PC-3 (cell line): ENCODE measurements at regions not wholly inside any gene's neighbourhood (a gene's known extent, or its start where the extent isn't known, plus 50 kb on each side); places are given as distances from the start of the nearest gene placed in this dataset.

Experiments used
- ATAC-seq: fragments of 200-7000 bp; cut with Tn5 transposase; 2 replicates; pipeline ENCODE4 v1.9.1; 2020; ENCODE audit warnings: mild to moderate bottlenecking, moderate library complexity
- BruUV-seq: library from RNA; stranded (reverse); fragments of 400-500 nt; replicated peaks from 2 replicates; lab custom pipeline; 2021; lab: Mats Ljungman, UMichigan
- CTCF ChIA-PET: fragments of 300-600 bp; sonication (Branson Sonifier 250); formaldehyde crosslinking; loops from one replicate; lab custom pipeline; 2022; ENCODE audit warnings: antibody characterized with exemption; lab: Charles Lee
- POLR2A ChIA-PET: fragments of 300-600 bp; sonication (Branson Sonifier 250); formaldehyde crosslinking; loops from one replicate; lab custom pipeline; 2022; ENCODE audit warnings: antibody characterized with exemption; ENCODE audit not compliant: unreplicated experiment; lab: Charles Lee
- DNase-seq: peaks from one replicate; pipeline ENCODE4 v3.0.0-alpha.2; 2015
- H2AFZ ChIP-seq: fragments of 300-600 bp; sonication (generic); 2 replicates; pipeline ENCODE4 v1.6.0; 2016; ENCODE audit warnings: antibody characterized with exemption, low read length
- H3F3A ChIP-seq: fragments of 300-600 bp; sonication (generic); one replicate; pipeline ENCODE4 v1.6.0; 2017; ENCODE audit warnings: antibody characterized with exemption, low read length, control low read depth, mild to moderate bottlenecking; ENCODE audit not compliant: unreplicated experiment
- H3K27ac ChIP-seq: fragments of 300-600 bp; sonication (generic); 2 replicates; pipeline ENCODE4 v1.5.1; 2016; ENCODE audit warnings: mild to moderate bottlenecking, low read length
- H3K27me3 ChIP-seq: fragments of 300-600 bp; sonication (generic); 2 replicates; pipeline ENCODE4 v1.6.1; 2016; ENCODE audit warnings: low read length, mixed read lengths
- H3K36me3 ChIP-seq: fragments of 300-600 bp; sonication (generic); 2 replicates; pipeline ENCODE4 v1.6.1; 2016; ENCODE audit warnings: low read depth, mixed run types, low read length, mixed read lengths
- H3K4me1 ChIP-seq: fragments of 300-600 bp; sonication (generic); 2 replicates; pipeline ENCODE4 v1.5.1; 2016; ENCODE audit warnings: low read length; ENCODE audit not compliant: insufficient read depth
- H3K4me2 ChIP-seq: fragments of 300-600 bp; sonication (generic); 2 replicates; pipeline ENCODE4 v1.6.0; 2016; ENCODE audit warnings: low read length
- H3K4me3 ChIP-seq: fragments of 300-600 bp; sonication (generic); 2 replicates; pipeline ENCODE4 v1.5.1; 2016; ENCODE audit warnings: mild to moderate bottlenecking, low read length, mixed read lengths
- H3K79me2 ChIP-seq: fragments of 300-600 bp; sonication (generic); 2 replicates; pipeline ENCODE4 v1.6.1; 2017; ENCODE audit warnings: low read length, mixed read lengths
- H3K9ac ChIP-seq: fragments of 300-600 bp; sonication (generic); 2 replicates; pipeline ENCODE4 v1.6.0; 2016; ENCODE audit warnings: mild to moderate bottlenecking, low read length
- H3K9me2 ChIP-seq: fragments of 300-600 bp; sonication (generic); replicated peaks from 2 replicates; pipeline ENCODE4 v1.6.1; 2016; ENCODE audit warnings: mixed run types, low read length, mixed read lengths
- H3K9me3 ChIP-seq: fragments of 300-600 bp; sonication (generic); 2 replicates; pipeline ENCODE4 v1.6.1; 2016; ENCODE audit warnings: low read length, mixed read lengths
- H4K20me1 ChIP-seq: fragments of 300-600 bp; sonication (generic); 2 replicates; pipeline ENCODE4 v1.6.1; 2016; ENCODE audit warnings: low read length, mixed read lengths
- EZH2 ChIP-seq: fragments of 300-600 bp; sonication (generic); IDR thresholded peaks from one replicate; pipeline ENCODE4 v1.6.1; 2017; ENCODE audit warnings: antibody characterized with exemption, mild to moderate bottlenecking, low read length; ENCODE audit not compliant: unreplicated experiment
- EZH2phosphoT487 ChIP-seq: fragments of 300-600 bp; sonication (generic); IDR thresholded peaks from 2 replicates; pipeline ENCODE4 v1.6.1; 2018; ENCODE audit warnings: mild to moderate bottlenecking, antibody characterized with exemption, low read length, borderline replicate concordance
- intact Hi-C: fragments of 100-400 bp; cut with micrococcal nuclease; formaldehyde crosslinking; loops from 2 replicates; pipeline ENCODE4 v1.9.0; 2023
- TF ChIP-seq, protein P1 (sequence below): fragments of 300-600 bp; sonication (generic); conservative IDR thresholded peaks from 2 replicates; pipeline ENCODE4 v1.5.1; 2017; ENCODE audit warnings: antibody characterized with exemption, low read depth, mild to moderate bottlenecking, low read length

DNA sequence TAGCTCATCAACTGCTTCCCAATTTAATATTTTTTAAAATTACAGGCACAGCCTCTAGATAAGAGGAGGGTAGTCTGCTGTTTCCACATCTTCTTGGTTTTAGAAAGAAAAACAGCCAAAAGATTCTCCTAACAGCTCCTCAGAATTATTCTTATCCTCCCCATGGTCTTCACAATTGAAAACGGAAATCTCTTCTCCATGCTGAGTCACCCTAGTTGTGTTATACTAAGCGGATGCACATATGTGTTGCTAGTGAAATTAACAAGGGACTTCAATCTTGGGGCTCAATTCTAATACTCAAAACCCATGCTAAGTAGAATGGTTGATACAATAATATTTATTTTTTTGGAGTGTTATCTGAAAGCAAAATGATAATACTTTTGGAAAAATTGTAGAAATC is 71.9 kb upstream of the NPY start:
- no peak overlapping the region for H3K4me2 ChIP-seq
- H3K36me3 ChIP-seq: no peaks in the 10 kb centered on the region
- H2AFZ ChIP-seq: no peak overlapping the region
- H3K9ac ChIP-seq: no peak overlapping the region
- H3K4me3 ChIP-seq: no peak overlapping the region
- POLR2A ChIA-PET: no interaction called here
- H3K9me3 ChIP-seq: no peaks in the 10 kb centered on the region
- peaks cover 4% of the 10 kb centered on the region; the same call in 1 of the 2 replicates for H3K27me3 ChIP-seq
- ATAC-seq (no peak), DNase-seq (no peak)
- H3F3A ChIP-seq: no peaks in the 10 kb centered on the region
- 0 out of 2 replicates have a peak, but pooled peaks cover 3% of the 10 kb centered on the region for H3K9me2 ChIP-seq
- no peak for TF ChIP-seq EZH2phosphoT487
- no peak for TF ChIP-seq EZH2
- TF ChIP-seq, protein P1, sequence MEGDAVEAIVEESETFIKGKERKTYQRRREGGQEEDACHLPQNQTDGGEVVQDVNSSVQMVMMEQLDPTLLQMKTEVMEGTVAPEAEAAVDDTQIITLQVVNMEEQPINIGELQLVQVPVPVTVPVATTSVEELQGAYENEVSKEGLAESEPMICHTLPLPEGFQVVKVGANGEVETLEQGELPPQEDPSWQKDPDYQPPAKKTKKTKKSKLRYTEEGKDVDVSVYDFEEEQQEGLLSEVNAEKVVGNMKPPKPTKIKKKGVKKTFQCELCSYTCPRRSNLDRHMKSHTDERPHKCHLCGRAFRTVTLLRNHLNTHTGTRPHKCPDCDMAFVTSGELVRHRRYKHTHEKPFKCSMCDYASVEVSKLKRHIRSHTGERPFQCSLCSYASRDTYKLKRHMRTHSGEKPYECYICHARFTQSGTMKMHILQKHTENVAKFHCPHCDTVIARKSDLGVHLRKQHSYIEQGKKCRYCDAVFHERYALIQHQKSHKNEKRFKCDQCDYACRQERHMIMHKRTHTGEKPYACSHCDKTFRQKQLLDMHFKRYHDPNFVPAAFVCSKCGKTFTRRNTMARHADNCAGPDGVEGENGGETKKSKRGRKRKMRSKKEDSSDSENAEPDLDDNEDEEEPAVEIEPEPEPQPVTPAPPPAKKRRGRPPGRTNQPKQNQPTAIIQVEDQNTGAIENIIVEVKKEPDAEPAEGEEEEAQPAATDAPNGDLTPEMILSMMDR: no peak
- BruUV-seq: no TSS peak
- CTCF ChIA-PET: no interaction called here
- no peaks in the 10 kb centered on the region for H3K79me2 ChIP-seq
- H3K4me1 ChIP-seq: no peaks in the 10 kb centered on the region
- H4K20me1 ChIP-seq: no peaks in the 10 kb centered on the region
- no peak overlapping the region for H3K27ac ChIP-seq
- intact Hi-C loops: no loop called here

DNA sequence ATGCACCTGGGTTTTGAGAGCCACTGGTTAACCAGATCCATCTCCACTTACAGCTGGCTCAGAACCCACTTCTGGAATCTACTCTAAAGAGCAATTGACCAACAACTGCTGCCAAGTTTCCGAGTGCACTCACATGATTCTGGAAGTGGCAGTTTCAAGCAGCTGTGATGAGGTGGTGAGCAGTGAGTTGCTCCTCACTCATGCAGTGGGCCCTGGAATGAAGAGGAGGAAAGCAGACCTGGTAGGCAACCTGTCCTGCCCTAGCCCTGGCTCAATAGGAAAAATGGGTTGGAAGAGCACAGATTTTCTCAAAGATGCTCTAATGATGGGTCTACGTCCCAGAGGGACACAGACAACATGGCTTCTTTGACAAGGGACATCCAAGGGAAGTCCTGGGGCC is 70.7 kb upstream of the NPY start:
- ATAC-seq (no peak), DNase-seq (no peak)
- TF ChIP-seq EZH2: no peak
- TF ChIP-seq EZH2phosphoT487: no peak
- TF ChIP-seq, protein P1: no peak
- CTCF ChIA-PET: no interaction called here
- H3K9ac ChIP-seq: no peak overlapping the region
- intact Hi-C loops: no loop called here
- no peaks in the 10 kb centered on the region for H3K79me2 ChIP-seq
- peaks cover under 1% of the 10 kb centered on the region; the same call in 1 of the 2 replicates for H3K27me3 ChIP-seq
- POLR2A ChIA-PET: no interaction called here
- H3K4me2 ChIP-seq: no peak overlapping the region
- no peaks in the 10 kb centered on the region for H4K20me1 ChIP-seq
- BruUV-seq: no TSS peak
- H3K4me3 ChIP-seq: no peak overlapping the region
- no peaks in the 10 kb centered on the region for H3K36me3 ChIP-seq
- no peak overlapping the region for H2AFZ ChIP-seq
- no peaks in the 10 kb centered on the region for H3F3A ChIP-seq
- H3K9me2 ChIP-seq: 0 out of 2 replicates have a peak, but pooled peaks cover 3% of the 10 kb centered on the region
- no peak overlapping the region for H3K27ac ChIP-seq
- no peaks in the 10 kb centered on the region for H3K4me1 ChIP-seq
- H3K9me3 ChIP-seq: no peaks in the 10 kb centered on the region

- intact Hi-C loops: no loop called here
- ChIA-PET POLR2A (no interaction called here), CTCF (no interaction called here)
- ATAC-seq (no peak), DNase-seq (no peak)
- BruUV-seq: no TSS peak
- H3K27me3 ChIP-seq: no peaks in the 10 kb centered on the region
- no peak overlapping the region for H3K27ac ChIP-seq
- H3K9ac ChIP-seq: no peak overlapping the region
- no peaks in the 10 kb centered on the region for H4K20me1 ChIP-seq
- H3F3A ChIP-seq: no peaks in the 10 kb centered on the region
- H3K4me3 ChIP-seq: no peak overlapping the region
- no peak for TF ChIP-seq EZH2
- TF ChIP-seq, protein P1: no peak
- no peak for TF ChIP-seq EZH2phosphoT487
- no peaks in the 10 kb centered on the region for H3K4me1 ChIP-seq
- H2AFZ ChIP-seq: no peak overlapping the region
- 0 out of 2 replicates have a peak, but pooled peaks cover 3% of the 10 kb centered on the region for H3K9me2 ChIP-seq
- no peak overlapping the region for H3K4me2 ChIP-seq
- no peaks in the 10 kb centered on the region for H3K9me3 ChIP-seq
- H3K79me2 ChIP-seq: no peaks in the 10 kb centered on the region
- no peaks in the 10 kb centered on the region for H3K36me3 ChIP-seq
Observed at GRCh38 chr7:24214670-24215069, 69.3 kb upstream of the NPY start.
